Neural progenitor cell (in vitro differentiated cells): ENCODE measurements at regions not wholly inside any gene's neighbourhood (a gene's known extent, or its start where the extent isn't known, plus 50 kb on each side); places are given as distances from the start of the nearest gene placed in this dataset.

Experiments used
- DNase-seq: peaks from one replicate; pipeline ENCODE4 v3.0.0-alpha.2; 2016; ENCODE audit warnings: low spot score
- H2AFZ ChIP-seq: fragments of 200-600 bp; sonication (generic); replicated peaks from 2 replicates; pipeline ENCODE4 v1.6.1; 2016; ENCODE audit warnings: antibody characterized with exemption
- H3F3A ChIP-seq: fragments of 200-600 bp; sonication (generic); 2 replicates; pipeline ENCODE4 v1.6.1; 2016; ENCODE audit warnings: antibody characterized with exemption, low read depth
- H3K27ac ChIP-seq: fragments of 200-600 bp; sonication (generic); 2 replicates; pipeline ENCODE4 v1.5.1; 2016; ENCODE audit warnings: mild to moderate bottlenecking
- H3K27me3 ChIP-seq: fragments of 200-600 bp; sonication (generic); 2 replicates; pipeline ENCODE4 v1.6.1; 2016; ENCODE audit warnings: mild to moderate bottlenecking, moderate library complexity
- H3K36me3 ChIP-seq: fragments of 200-600 bp; sonication (generic); 2 replicates; pipeline ENCODE4 v1.5.1; 2016
- H3K4me1 ChIP-seq: fragments of 200-600 bp; sonication (generic); 2 replicates; pipeline ENCODE4 v1.6.1; 2016; ENCODE audit warnings: mixed run types
- H3K4me2 ChIP-seq: fragments of 200-600 bp; sonication (generic); 2 replicates; pipeline ENCODE4 v1.6.1; 2016
- H3K4me3 ChIP-seq: fragments of 200-600 bp; sonication (generic); 2 replicates; pipeline ENCODE4 v1.5.1; 2016
- H3K79me2 ChIP-seq: fragments of 200-600 bp; sonication (generic); 2 replicates; pipeline ENCODE4 v1.6.1; 2016; ENCODE audit warnings: low read depth
- H3K9ac ChIP-seq: fragments of 200-600 bp; sonication (generic); 2 replicates; pipeline ENCODE4 v1.6.1; 2016
- H3K9me3 ChIP-seq: fragments of 200-600 bp; sonication (generic); 2 replicates; pipeline ENCODE4 v1.5.1; 2016; ENCODE audit warnings: low read depth
- H4K20me1 ChIP-seq: fragments of 200-600 bp; sonication (generic); 2 replicates; pipeline ENCODE4 v1.6.1; 2016; ENCODE audit warnings: low read depth
- H3K27ac Mint-ChIP-seq: 3 replicates; pipeline ENCODE4 v1.8.0; 2021; ENCODE audit warnings: mixed read lengths
- H3K27me3 Mint-ChIP-seq: 2 replicates; pipeline ENCODE4 v1.8.0; 2022; ENCODE audit warnings: low read depth, mild to moderate bottlenecking, inconsistent platforms, moderate library complexity, mixed read lengths; ENCODE audit not compliant: insufficient read depth
- H3K36me3 Mint-ChIP-seq: 3 replicates; pipeline ENCODE4 v1.8.0; 2021; ENCODE audit warnings: mixed read lengths
- H3K4me1 Mint-ChIP-seq: 3 replicates; pipeline ENCODE4 v1.8.0; 2021; ENCODE audit warnings: mixed read lengths
- H3K4me3 Mint-ChIP-seq: 3 replicates; pipeline ENCODE4 v1.8.0; 2021; ENCODE audit warnings: mild to moderate bottlenecking, moderate library complexity, mixed read lengths
- H3K9me3 Mint-ChIP-seq: 3 replicates; pipeline ENCODE4 v1.8.0; 2020; ENCODE audit warnings: mixed read lengths
- CTCF ChIP-seq: fragments of 200-600 bp; sonication (generic); IDR thresholded peaks from 2 replicates; pipeline ENCODE4 v1.5.1; 2017; ENCODE audit warnings: antibody characterized with exemption, mild to moderate bottlenecking
- EZH2 ChIP-seq: fragments of 200-600 bp; sonication (generic); IDR thresholded peaks from 2 replicates; pipeline ENCODE4 v1.6.1; 2017; ENCODE audit warnings: antibody characterized with exemption, mild to moderate bottlenecking, moderate library complexity
- EZH2phosphoT487 ChIP-seq: fragments of 200-600 bp; sonication (generic); IDR thresholded peaks from 2 replicates; pipeline ENCODE4 v1.6.1; 2017; ENCODE audit warnings: antibody characterized with exemption

- Mint-ChIP-seq H3K4me3 (no peak overlapping the region), H3K9me3 (no peaks in the 10 kb centered on the region), H3K36me3 (no peaks in the 10 kb centered on the region), H3K27me3 (peaks cover 2% of the 10 kb centered on the region), H3K4me1 (peaks cover 3% of the 10 kb centered on the region), H3K27ac (no peak overlapping the region)
- H3K9me3 ChIP-seq: no peaks in the 10 kb centered on the region
- H4K20me1 ChIP-seq: no peaks in the 10 kb centered on the region
- H3K36me3 ChIP-seq: no peaks in the 10 kb centered on the region
- H2AFZ ChIP-seq: no peak overlapping the region
- H3K27ac ChIP-seq: no peak overlapping the region
- no peak overlapping the region for H3K9ac ChIP-seq
- H3K27me3 ChIP-seq: no peaks in the 10 kb centered on the region
- no peaks in the 10 kb centered on the region for H3F3A ChIP-seq
- no peaks in the 10 kb centered on the region for H3K4me1 ChIP-seq
- H3K4me2 ChIP-seq: no peak overlapping the region
- TF ChIP-seq CTCF (no peak), EZH2 (no peak), EZH2phosphoT487 (no peak)
- DNase-seq: no peak
- no peaks in the 10 kb centered on the region for H3K79me2 ChIP-seq
- H3K4me3 ChIP-seq: no peak overlapping the region
These were observed 644.9 kb upstream of the PITX2 start for GRCh38 chr4:111267786-111268185.

- Histone ChIP-seq H3K4me2 (no peak overlapping the region), H3K36me3 (no peaks in the 10 kb centered on the region), H3K79me2 (no peaks in the 10 kb centered on the region), H3K9me3 (no peaks in the 10 kb centered on the region), H3K4me3 (no peak overlapping the region), H2AFZ (no peak overlapping the region), H3K27me3 (no peaks in the 10 kb centered on the region), H3K9ac (no peak overlapping the region), H3K4me1 (no peaks in the 10 kb centered on the region), H4K20me1 (no peaks in the 10 kb centered on the region), H3K27ac (no peak overlapping the region), H3F3A (no peaks in the 10 kb centered on the region)
- Mint-ChIP-seq H3K27me3 (peaks cover 2% of the 10 kb centered on the region), H3K27ac (no peak overlapping the region), H3K4me1 (peaks cover 2% of the 10 kb centered on the region), H3K4me3 (no peak overlapping the region), H3K9me3 (no peaks in the 10 kb centered on the region), H3K36me3 (no peaks in the 10 kb centered on the region)
- no peak for DNase-seq
- TF ChIP-seq EZH2: no peak
- TF ChIP-seq CTCF: no peak
- TF ChIP-seq EZH2phosphoT487: no peak
These were observed 646.0 kb upstream of the PITX2 start for GRCh38 chr4:111268769-111269414.

- TF ChIP-seq EZH2phosphoT487: no peak
- TF ChIP-seq EZH2: no peak
- TF ChIP-seq CTCF: no peak
- Histone ChIP-seq H4K20me1 (no peaks in the 10 kb centered on the region), H3K9ac (no peak overlapping the region), H3K27me3 (no peaks in the 10 kb centered on the region), H3K36me3 (no peaks in the 10 kb centered on the region), H3K4me3 (no peak overlapping the region), H3K27ac (no peak overlapping the region), H3K79me2 (no peaks in the 10 kb centered on the region), H3K4me2 (no peak overlapping the region), H3K9me3 (no peaks in the 10 kb centered on the region), H2AFZ (no peak overlapping the region), H3F3A (no peaks in the 10 kb centered on the region), H3K4me1 (no peaks in the 10 kb centered on the region)
- Mint-ChIP-seq H3K9me3 (no peaks in the 10 kb centered on the region), H3K27me3 (no peaks in the 10 kb centered on the region), H3K4me3 (no peak overlapping the region), H3K36me3 (no peaks in the 10 kb centered on the region), H3K27ac (no peak overlapping the region), H3K4me1 (no peaks in the 10 kb centered on the region)
- no peak for DNase-seq
These were observed 646.6 kb upstream of the PITX2 start for GRCh38 chr4:111269439-111269838.
